HG03442 (cell line): ENCODE measurements at regions not wholly inside any gene's neighbourhood (a gene's known extent, or its start where the extent isn't known, plus 50 kb on each side); places are given as distances from the start of the nearest gene placed in this dataset.
"Not testable (repeated sequence)": the region's sequence is repeated elsewhere in the genome, so short reads cannot be mapped to it uniquely, and the experiment has no call there.

Experiments used
- ATAC-seq: cut with Tn5 transposase; IDR thresholded peaks from one replicate; pipeline ENCODE4 v1.9.1; 2021; ENCODE audit warnings: mild to moderate bottlenecking, moderate library complexity; ENCODE audit not compliant: unreplicated experiment

DNA sequence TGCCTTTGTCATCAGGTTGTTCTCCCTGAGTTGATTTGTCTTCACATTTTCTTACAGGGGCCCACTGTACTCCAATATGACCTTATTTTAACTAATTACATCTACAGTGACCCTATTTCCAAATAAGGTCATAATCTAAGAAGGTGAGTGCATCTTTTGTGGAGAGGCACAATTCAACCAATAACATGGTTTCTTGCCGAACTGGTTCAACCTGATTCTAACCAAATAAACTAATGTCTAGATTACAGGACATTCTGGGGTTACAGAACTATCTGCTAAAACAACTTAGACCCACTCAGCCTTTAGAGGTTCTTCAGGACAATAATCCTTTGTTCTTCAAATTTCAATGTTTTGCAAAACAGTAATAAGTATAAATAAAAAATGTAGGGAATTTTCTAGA is 496.5 kb upstream of the SOX11 start:
- no peak for ATAC-seq

- ATAC-seq = no peak
Observed at GRCh38 chr2:5203134-5203755, 488.9 kb upstream of the SOX11 start.

- ATAC-seq = not testable (repeated sequence)
Observed at GRCh38 chr2:5206742-5207141, 485.4 kb upstream of the SOX11 start.

DNA sequence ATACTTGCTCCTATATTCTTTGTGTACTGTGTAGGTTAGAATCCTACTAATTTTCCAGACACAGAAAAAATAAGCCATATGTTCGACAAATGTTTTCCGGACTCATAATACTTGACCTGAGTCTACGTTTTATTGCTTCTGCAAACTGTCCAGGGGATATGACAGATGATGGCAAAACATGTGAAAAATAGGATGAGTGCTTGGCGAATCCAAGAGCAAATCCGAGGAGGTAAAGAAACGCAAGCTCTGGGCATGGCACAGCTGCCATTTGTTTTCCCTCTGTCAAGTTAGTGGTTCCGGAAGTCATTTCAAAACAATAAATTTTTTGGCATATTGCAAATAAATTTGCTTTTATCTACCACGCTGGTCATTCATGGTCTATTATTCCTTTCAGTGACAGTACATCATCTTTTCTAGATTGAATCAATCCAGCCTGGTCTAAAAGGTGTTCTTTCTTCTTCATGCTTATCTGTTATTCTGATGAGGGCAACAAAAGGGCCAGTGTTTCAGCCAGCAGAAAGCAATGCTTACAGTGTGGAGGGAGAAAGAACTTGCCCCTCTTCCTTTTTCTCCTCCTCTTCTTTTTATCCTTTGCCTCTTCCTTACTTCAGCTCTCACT is 476.1 kb upstream of the SOX11 start:
- ATAC-seq = no peak

- ATAC-seq = no peak
Observed at GRCh38 chr2:5227062-5227699, 465.0 kb upstream of the SOX11 start.

GRCh38 chr2:5229574-5229973 is 462.6 kb upstream of the SOX11 start:
- ATAC-seq = no peak

GRCh38 chr2:5230444-5230843 is 461.7 kb upstream of the SOX11 start:
- no peak for ATAC-seq

- no peak for ATAC-seq
Observed at GRCh38 chr2:5230855-5231254, 461.3 kb upstream of the SOX11 start.

- ATAC-seq = no peak
Observed at GRCh38 chr2:5231287-5231686, 460.9 kb upstream of the SOX11 start.

- ATAC-seq = no peak
Observed at GRCh38 chr2:5234563-5234962, 457.6 kb upstream of the SOX11 start.

GRCh38 chr2:5235701-5236100 is 456.5 kb upstream of the SOX11 start:
- ATAC-seq = no peak

DNA sequence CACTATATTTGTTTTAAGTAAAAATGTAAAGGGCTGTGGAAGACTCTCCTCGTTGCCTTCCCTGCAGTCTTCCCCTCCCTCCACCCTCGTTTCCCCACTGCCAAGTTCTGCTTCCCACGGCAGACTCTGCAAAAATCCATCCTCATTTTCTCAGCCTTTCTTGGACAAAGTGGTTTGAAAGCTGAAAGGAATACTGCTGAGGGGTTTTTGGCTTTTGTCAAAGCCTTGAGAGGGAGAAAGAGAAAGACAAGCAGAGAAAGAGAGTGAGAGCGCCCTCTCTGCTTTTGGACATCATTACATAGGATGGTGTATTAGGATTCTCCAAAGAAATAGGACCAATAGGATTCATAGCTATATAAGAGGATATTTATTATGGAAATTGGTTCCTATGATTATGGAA is 455.9 kb upstream of the SOX11 start:
- no peak for ATAC-seq

DNA sequence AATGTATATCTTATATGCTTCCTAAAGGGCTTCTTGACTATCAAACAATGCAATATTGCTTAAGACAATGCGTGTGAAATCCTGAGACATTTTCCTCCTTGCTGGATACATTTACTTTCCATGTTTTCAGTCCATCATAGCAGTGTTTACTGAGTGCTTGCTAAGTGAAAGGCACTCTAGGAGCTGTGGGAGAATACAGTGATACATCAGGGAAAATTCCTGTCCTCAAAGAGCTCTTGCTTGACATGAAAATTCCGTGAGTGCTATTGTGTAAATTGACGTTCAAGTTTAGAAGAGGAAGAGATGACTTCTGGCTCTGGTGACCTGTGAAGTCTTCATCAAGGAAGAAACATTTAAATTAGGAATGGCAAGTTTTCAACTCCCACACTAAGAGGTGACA is 449.4 kb upstream of the SOX11 start:
- no peak for ATAC-seq

DNA sequence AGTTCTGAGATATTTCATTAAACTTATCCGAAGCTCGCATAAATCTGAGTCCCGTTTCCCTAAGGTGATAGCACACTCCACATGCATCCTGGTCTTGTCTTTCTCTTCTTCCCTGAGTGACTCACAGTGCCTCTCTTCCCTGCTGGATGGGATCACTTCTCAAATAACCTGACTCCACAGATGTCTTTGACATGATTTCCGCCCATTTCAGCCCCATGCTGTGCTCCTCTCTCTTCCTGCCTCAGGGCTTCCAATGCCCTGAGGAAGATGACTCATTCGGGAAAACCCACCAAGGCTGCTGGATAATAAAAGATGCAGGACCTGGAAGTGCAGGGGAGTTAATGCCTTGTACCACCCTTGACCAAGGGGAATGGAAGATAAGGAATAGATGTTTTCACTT is 441.7 kb upstream of the SOX11 start:
- no peak for ATAC-seq

DNA sequence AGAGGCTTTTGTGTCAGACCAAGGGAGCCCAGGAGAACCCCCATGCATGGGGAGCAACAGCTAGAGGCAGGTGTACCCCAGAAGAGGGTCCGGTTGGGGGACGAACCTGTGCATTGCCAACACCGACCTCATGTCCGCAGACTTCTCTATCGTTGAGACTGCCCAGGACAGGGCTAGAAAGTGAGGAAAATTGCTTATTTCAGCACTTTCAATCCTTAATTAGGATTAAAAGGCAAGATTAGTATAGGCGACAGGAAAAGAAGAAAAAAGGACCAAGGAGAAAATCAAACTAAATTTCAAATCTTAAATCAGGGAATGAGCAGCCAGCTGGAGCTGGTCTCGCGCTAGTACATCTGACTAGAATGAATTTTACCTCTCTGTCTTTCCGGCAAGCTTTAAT is 438.9 kb upstream of the SOX11 start:
- ATAC-seq = no peak

DNA sequence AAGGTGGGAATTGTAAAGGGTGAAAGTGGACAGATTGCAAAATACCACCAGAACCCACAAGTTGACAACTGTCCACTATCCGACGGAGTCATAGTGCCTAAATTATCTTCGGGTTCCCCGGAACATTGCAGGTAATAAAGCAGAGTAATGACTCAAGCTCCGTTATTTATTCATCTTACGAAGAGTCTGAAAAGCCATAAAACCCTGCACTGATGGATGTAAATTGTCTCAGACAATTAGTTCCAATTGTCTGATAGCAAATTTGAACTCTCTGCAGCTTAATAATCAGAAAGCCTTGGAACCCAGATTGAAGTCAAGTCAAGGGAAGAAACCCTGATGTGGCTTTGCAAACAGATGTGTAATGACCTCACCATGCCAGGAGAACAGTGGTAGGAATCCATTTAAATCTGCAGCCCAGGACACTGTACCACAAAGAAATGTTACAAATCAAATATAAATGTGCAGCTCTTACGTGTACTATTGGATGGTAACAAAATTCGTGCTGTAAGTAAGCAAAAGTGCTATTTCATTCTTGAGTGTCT is 437.3 kb upstream of the SOX11 start:
- ATAC-seq = no peak

DNA sequence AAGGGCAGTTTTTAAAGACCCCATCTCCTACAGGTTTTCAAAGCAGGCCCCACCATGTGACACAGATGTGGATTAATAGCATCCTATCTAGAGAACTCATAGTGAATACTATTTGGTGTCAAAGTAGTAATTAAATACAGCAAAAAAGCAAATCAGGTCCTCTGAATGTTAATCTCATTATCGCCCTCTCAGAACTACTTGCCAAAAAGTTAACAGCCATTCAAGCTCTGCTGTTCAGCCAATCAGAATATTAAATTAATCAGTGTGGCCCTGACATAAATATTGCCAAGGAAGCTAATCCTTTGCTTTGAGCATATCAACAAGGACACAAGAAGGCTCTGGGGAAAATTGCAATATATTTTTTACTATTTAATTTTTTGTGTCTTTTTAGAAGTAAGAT is 428.9 kb upstream of the SOX11 start:
- ATAC-seq = no peak

DNA sequence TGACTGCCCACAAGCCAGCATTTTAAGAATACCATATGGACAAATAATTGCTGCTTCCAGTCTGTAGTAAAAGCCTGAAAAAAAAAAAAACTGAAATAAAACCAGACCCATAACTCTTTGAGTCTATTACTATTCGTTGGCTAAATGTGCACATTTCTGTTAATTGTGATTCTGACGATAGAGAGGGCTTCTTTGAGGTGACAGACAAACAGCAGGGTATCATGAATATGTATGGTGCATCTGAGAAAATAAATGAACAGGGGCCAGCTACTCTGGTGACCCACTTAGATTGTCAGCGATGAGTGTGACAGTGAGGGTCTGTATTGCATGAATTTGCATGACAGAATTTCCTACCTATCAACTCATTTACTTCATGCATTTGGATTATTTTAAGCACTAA is 427.8 kb upstream of the SOX11 start:
- no peak for ATAC-seq

DNA sequence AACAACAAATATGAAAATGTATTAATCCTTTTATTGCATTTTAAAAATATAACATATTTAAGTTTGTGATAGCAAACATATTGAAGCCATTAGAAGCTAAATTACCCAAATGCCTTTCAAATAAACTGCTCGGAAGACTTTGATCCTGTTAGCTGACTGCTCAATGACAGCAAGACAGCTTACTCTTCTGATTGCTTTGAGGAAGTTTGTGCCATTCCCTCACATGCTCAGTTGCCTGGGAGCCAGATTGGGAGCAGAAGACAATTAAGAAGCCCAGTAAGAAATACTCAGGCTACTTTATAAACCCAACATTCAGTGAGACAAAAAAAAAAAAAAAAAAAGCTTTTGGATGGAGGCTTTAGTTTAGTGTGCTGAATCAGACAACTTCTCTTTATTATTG is 407.1 kb upstream of the SOX11 start:
- ATAC-seq = no peak

- ATAC-seq = no peak
Observed at GRCh38 chr2:5285872-5286769, 406.1 kb upstream of the SOX11 start.
